ENCODE measurements at regions not wholly inside any gene's neighbourhood (a gene's known extent, or its start where the extent isn't known, plus 50 kb on each side); places are given as distances from the start of the nearest gene placed in this dataset.
"Not testable (repeated sequence)": the region's sequence is repeated elsewhere in the genome, so short reads cannot be mapped to it uniquely, and the experiment has no call there.

DNA sequence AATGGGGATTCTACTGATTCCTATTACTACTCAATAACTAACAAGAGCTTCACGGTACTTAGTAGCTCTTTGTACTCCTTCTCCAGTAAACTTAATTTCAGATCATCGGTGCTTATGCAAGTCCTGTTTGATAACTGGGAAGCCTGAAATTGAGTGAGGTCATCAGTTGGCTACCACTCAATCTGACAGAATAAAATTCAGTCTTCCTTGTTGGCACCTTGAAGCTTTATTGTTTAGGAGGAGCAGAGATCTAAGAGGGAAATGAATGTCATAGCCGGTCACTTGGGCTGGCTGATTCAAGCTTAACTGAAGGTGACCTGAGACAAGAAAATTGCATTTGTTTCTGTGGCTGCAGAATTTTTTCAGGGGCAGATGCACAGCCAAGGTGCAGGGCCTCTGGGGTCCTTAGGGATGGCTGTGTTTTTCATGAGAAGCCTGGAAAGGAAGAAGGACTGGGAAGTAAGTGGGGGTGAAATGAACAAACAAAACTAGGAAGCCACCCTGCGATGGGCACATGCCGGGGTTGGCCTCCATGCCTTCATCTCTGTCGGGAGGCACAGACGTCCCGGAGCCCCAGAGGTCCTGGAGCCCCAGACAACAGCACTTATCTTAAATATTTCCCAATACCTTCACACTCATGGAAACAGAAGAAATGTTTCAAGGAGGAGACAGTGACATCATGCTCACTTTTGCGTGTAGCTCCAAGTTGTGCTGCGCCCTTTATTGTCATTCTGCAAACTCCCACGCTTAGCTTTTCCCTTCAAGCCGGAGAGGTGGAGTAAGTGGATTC lies 85.0 kb upstream of the KIF5B start:
- no peak for DNase-seq (ENCODE audit: low read depth in 3 of 3)

GRCh38 chr10:32140403-32140802 lies 84.2 kb upstream of the KIF5B start:
- no peak for DNase-seq (ENCODE audit: low read depth in 3 of 3)

GRCh38 chr10:32139223-32140073 lies 83.2 kb upstream of the KIF5B start:
- no peak for DNase-seq (ENCODE audit: low read depth in 3 of 3)

DNA sequence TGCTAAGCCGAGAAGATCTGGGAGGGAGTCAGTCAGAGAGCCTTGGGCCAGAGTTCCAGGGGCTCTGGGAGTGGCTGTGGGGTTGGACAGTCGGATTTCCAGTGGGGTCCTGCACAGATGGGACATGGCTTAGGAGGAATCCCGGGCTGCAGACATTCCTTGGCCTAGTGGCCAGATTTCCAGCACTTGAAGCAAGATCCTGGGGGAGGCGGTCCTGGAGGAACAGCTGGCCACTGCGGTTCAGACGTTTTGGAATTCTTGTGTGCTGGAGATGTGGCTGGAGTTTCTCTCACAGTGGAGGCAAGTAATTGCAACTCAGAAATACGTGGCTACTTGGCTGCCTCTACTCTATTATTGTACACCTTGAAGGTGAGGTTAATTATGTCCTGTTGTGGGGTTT lies 80.7 kb upstream of the KIF5B start:
- not testable (repeated sequence) for DNase-seq (ENCODE audit: low read depth in 3 of 3)

DNA sequence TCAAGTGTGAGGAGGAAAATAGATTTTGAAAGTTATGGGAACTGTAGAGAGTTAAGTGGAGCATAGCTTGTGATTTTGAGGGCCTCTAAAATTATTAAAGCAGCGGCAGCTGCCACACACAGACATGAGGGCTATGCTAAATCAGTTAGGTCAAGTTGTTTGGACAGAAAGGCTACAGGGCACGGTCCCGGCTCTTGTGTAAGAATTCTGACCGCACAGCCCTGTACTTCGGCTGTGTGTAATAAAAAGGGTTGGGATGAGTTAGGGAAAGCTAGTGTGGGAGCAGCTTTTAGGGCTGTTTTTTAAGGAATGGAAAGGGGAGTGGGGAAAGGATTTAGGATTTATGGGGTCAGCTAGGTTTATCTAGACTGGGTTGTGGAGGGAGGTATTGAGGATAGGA lies 79.6 kb upstream of the KIF5B start:
- not testable (repeated sequence) for DNase-seq (ENCODE audit: low read depth in 3 of 3)

DNA sequence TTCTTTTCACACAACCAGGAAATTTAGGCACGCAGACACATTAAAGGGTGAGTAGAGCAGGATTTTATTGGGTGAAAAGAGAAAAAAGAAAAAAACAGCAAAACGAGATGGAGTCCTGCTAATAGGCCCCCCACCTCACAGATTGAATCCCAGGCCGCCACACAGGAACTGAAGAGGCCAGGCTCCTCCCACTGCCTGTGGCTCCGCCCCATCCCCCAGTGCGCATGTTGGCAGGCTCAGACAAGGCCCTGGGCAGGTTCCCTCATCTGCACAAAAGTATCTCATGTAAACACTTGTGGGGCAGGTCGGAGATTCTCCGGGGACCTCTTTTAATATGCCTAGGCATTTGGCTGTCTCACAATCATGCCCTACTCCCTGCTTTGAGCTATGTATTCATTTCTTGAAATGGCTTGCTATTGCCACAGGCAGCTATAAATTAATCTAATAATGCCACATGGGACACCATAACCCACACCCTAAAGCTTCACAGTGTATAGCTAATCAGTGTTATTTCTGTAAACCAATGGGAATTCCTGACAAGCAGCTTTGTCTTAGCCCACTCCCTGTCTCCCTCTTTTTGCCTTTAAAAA lies 76.2 kb upstream of the KIF5B start:
- DNase-seq (ENCODE audit: low read depth in 3 of 3) = no peak

DNA sequence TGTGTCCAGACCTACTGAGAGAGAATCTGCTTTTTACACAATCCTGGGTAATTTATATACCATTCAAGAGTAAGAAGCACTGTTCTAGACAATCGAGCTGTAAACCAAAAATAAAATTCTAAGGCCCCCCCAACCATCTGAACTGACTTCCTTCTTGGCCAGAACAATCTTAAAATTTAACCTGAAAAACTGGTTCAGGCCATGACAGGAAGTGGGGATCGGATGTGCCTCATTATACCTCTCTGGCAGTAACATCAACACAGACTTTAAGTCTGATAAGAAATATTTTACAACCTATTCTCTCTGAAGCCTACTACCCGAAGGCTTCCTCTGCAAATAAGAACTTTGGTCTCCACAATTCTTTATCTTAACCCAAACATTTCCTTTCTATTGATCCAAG lies 75.2 kb upstream of the KIF5B start:
- no peak for DNase-seq (ENCODE audit: low read depth in 3 of 3)

- DNase-seq (ENCODE audit: low read depth in 3 of 3) = no peak
These were observed 74.6 kb upstream of the KIF5B start for GRCh38 chr10:32130788-32131187.

GRCh38 chr10:32125023-32125422 lies 68.8 kb upstream of the KIF5B start:
- DNase-seq (ENCODE audit: low read depth in 3 of 3) = no peak

- no peak for DNase-seq (ENCODE audit: low read depth in 3 of 3)
These were observed 66.8 kb upstream of the KIF5B start for GRCh38 chr10:32123021-32123420.

DNA sequence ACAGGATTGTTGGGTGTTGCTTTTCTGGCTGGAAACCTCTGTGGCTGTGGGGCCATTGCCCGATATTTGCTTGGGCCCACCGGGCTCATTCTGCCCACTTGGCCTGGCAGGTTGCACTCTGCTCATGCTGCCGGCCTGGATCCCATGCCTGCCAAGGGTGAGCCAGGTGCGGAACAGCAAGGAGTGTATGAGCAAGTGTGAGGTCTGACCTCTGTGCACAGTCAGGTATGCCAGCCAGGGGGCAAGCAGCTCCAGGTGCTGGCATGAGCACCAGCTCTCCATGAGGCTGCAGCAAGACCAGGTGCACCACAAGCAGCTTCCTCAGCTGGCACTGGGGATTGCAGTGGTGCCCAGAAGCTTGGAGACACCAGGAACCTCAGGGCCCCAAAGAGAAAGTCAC lies 65.4 kb upstream of the KIF5B start:
- DNase-seq (ENCODE audit: low read depth in 3 of 3) = no peak

DNA sequence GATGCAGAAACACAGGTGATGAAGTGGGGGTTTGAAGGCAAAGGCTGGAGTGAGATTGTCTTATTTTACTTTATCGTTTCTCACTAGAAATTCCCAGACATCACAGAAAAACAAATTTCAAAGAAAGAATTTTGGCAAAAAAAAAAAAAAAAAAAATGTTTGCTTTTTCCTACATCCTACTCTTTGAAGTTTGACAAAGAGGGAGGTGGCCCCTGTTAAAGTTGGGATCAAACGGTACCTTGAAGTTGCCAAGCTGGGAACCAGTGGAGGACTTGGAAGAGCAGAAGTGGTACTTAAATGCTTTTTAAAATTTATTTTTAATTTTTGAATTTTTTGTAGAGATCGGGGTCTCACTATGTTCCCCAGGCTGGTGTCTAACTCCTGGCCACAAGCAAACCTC lies 63.9 kb upstream of the KIF5B start:
- DNase-seq (ENCODE audit: low read depth in 3 of 3) = no peak

GRCh38 chr10:32114508-32114907 lies 58.3 kb upstream of the KIF5B start:
- DNase-seq (ENCODE audit: low read depth in 3 of 3) = no peak

- DNase-seq (ENCODE audit: low read depth in 3 of 3) = no peak
These were observed 55.8 kb upstream of the KIF5B start for GRCh38 chr10:32112055-32112454.

- DNase-seq (ENCODE audit: low read depth in 3 of 3) = no peak
These were observed 55.4 kb upstream of the KIF5B start for GRCh38 chr10:32111585-32111984.

DNA sequence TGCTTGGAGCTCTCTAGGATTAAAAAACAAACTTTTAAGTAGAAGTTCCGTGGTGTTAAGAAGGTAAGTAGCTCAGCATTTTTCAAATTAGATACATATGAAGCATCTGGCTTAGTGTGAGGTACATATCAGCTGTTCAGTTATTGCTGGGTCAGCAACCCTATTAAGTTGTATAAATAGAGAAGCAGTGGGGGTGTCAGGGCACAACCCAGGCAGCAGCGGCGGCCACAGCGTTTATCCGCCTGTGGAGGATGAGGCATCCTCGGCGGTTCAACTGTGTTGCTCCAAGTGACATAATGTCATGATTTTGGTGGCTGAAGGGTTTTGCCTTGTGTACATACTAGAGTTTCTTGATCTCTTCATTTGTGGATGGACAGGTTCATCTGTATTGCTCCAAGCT lies 54.6 kb upstream of the KIF5B start:
- no peak for DNase-seq (ENCODE audit: low read depth in 3 of 3)

- DNase-seq (ENCODE audit: low read depth in 3 of 3) = no peak
These were observed 53.4 kb upstream of the KIF5B start for GRCh38 chr10:32109603-32110002.

All from stimulated activated CD4-positive, alpha-beta T cell treated with anti-CD3 and anti-CD28 coated beads, TNF-alpha, amount 100 ng/mL, for 4 hours (primary cell).